ENCODE measurements at regions not wholly inside any gene's neighbourhood (a gene's known extent, or its start where the extent isn't known, plus 50 kb on each side); places are given as distances from the start of the nearest gene placed in this dataset.

GRCh38 chr11:38577769-38578168 is 1979.7 kb upstream of the RAG2 start:
- TF ChIP-seq SP1 (IDR thresholded peaks at IDR 0.05) (no peak), BHLHE40 (IDR thresholded peaks at IDR 0.05; ENCODE audit: borderline replicate concordance) (no peak), LEF1 (IDR thresholded peaks at IDR 0.05; ENCODE audit: borderline replicate concordance) (no peak), FOXK2 (IDR thresholded peaks at IDR 0.05) (no peak), CTBP1 (IDR thresholded peaks at IDR 0.05; ENCODE audit: borderline replicate concordance) (no peak), FOXM1 (IDR thresholded peaks at IDR 0.05; ENCODE audit: borderline replicate concordance) (no peak), FOXA1 (IDR thresholded peaks at IDR 0.05) (no peak), PKNOX1 (IDR thresholded peaks at IDR 0.05) (no peak), TARDBP (IDR thresholded peaks at IDR 0.05) (no peak), L3MBTL2 (conservative IDR thresholded peaks at IDR 0.05) (no peak), ELF4 (IDR thresholded peaks at IDR 0.05) (no peak), HDGF (IDR thresholded peaks at IDR 0.05; ENCODE audit: borderline replicate concordance) (no peak), ARNT (IDR thresholded peaks at IDR 0.05) (no peak)
